ENCODE measurements at regions not wholly inside any gene's neighbourhood (a gene's known extent, or its start where the extent isn't known, plus 50 kb on each side); places are given as distances from the start of the nearest gene placed in this dataset.

DNA sequence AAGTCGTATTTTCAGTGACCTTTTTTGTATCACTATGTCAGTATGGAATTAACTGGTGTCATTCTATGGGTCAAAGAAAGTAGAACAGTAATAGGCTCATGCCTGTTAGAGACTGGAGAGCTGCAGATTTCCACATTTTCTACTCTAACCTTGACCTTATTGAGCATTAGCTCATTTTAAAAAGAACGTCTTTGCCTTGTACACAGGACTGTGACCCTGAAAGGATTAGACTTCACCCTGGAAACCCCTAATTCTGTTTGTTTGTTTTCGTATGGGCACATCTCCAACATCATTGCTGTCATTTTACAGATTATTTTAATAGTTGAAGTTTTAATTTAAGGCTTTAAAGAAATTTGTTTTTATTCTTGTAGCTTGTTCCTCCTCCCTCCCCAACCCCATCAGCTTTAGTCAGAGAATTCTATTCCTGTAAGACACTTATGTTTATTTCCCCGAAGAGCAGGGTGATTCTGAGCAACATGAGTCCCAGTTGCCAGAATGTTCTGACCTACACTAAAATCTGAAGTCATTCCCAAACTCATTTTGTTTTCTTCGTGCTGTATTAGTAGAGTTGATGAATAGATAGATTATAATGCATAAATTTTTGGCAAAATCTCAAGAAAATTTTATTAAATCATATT is 451.3 kb downstream of the FOXG1 start:
- no peak for DNase-seq (ENCODE audit: low read depth)

DNA sequence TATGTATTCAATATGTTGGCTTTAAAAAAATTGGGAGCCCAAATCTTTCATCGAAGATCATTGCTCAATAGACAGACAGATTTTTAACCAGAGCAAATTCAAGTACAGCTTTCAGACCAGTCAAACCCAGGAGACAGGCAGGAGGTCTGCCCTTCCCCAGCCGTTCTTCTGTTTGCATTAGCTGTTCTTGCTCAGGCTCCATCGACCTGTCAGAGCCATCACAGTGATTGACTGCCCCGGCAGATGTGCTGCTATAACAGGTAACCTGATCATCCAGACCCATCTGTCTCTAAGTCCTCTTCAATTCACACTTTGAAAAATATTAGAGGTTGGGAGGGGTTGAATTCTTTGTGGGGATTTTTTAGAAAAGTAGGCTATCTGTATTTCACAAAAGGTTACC is 453.5 kb downstream of the FOXG1 start:
- no peak for DNase-seq (ENCODE audit: low read depth)

GRCh38 chr14:29220566-29220965 is 454.0 kb downstream of the FOXG1 start:
- DNase-seq (ENCODE audit: low read depth) = no peak

GRCh38 chr14:29222006-29222405 is 455.4 kb downstream of the FOXG1 start:
- DNase-seq (ENCODE audit: low read depth) = no peak

GRCh38 chr14:29222671-29223268 is 456.2 kb downstream of the FOXG1 start:
- DNase-seq (ENCODE audit: low read depth) = peak; percentile 65

GRCh38 chr14:29223947-29224346 is 457.4 kb downstream of the FOXG1 start:
- DNase-seq (ENCODE audit: low read depth) = no peak

DNA sequence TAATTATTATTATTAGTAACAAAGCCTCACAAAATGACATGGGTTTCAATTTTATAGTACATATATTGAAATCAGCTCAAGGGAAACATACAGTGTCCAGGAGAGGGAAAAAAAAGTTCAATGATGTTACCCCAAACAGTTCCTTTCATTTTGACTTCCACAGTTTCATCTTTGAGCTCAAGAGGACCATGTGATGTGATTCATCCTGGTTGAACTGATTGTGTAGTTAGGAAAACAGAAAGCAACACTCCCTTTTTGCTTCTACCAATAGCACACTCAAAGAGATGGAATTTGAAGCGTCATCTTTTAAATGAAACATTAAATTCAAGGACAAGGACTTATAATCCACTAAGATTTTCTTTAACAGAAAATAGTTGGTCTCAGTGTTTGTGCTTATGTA is 461.0 kb downstream of the FOXG1 start:
- DNase-seq (ENCODE audit: low read depth) = peak; percentile 64

- no peak for DNase-seq (ENCODE audit: low read depth)
Observed at GRCh38 chr14:29232153-29232552, 465.6 kb downstream of the FOXG1 start.

DNA sequence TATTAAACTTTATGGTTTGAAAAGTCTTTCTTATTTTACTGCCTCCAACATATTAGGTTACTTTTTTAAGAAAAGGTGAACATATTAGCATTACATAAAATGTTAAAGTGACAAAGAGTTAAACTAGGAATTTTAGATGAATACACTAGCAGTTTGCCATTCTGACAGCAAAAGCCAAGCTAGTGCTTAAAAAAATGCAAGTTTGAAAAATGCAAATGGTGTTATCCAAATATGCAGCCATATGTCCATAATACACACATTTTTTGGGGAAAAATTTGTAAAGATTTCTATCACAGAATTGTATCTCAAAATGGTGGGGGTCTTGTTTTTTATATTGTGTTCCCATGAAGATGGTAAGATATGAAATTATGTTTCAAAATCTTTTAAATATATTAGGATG is 466.1 kb downstream of the FOXG1 start:
- DNase-seq (ENCODE audit: low read depth) = no peak

GRCh38 chr14:29233188-29233587 is 466.6 kb downstream of the FOXG1 start:
- DNase-seq (ENCODE audit: low read depth) = no peak

DNA sequence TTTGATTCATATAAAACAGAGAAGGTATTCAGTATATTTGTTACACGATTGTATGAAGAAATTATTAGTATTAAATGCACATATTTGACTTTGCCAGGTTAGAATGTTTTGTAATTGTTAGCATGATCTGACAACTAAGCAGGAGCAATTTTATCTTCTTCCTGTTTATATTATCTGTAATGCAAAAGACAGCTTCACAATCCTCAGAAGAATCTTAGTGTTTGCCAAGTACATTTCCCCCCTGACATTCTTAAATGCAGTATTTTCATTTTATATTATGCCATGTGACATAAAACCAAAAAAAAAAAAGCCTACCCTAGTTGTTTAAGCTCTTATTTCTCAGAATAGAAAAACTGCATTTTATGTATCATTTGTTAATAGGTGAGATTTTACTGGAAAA is 469.4 kb downstream of the FOXG1 start:
- DNase-seq (ENCODE audit: low read depth) = peak; percentile 43

DNA sequence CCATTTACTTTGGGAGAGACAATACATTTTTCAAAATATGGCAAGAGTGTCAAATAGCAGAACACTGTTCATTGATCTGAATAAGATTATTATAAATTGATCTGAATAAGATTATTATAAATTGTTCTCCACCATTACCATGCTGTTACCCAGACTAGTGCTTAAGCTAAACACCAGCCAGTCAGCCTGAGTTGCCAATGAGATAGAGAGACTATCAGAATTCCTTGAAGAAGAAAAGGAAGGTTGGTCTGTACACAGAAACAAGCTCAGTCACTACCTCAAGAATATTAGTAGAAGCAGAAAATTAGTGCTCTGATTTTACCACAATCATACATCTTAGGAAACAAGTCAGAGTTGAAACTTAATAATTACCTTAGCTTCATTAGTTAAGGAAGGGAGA is 469.8 kb downstream of the FOXG1 start:
- DNase-seq (ENCODE audit: low read depth) = peak; percentile 16

GRCh38 chr14:29236848-29237247 is 470.3 kb downstream of the FOXG1 start:
- DNase-seq (ENCODE audit: low read depth) = peak; percentile 66

GRCh38 chr14:29240066-29240465 is 473.5 kb downstream of the FOXG1 start:
- peak; percentile 87 for DNase-seq (ENCODE audit: low read depth)

GRCh38 chr14:29242755-29243754 is 476.5 kb downstream of the FOXG1 start:
- DNase-seq (ENCODE audit: low read depth) = peak; percentile 48

GRCh38 chr14:29255692-29256091 is 489.1 kb downstream of the FOXG1 start:
- DNase-seq (ENCODE audit: low read depth) = no peak

DNA sequence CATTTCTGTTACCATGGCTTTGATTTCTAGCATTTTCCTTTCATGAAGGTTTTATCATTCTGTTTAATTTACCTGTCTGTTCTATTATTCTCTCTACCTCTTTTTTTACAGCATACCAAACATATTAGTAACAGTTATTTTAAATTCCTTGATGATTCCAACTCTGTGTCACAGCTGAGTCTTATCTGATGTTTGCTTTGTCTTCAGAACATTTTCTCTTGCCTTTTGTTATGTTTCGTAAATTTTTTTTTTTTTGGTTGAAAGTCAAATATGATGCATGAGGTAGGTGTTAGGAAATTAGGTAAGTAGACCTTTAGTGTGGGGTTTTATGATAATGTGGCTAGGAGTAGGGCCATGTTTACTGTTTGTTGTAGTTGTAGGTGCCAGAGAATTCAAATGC is 496.4 kb downstream of the FOXG1 start:
- DNase-seq (ENCODE audit: low read depth) = peak; percentile 21

DNA sequence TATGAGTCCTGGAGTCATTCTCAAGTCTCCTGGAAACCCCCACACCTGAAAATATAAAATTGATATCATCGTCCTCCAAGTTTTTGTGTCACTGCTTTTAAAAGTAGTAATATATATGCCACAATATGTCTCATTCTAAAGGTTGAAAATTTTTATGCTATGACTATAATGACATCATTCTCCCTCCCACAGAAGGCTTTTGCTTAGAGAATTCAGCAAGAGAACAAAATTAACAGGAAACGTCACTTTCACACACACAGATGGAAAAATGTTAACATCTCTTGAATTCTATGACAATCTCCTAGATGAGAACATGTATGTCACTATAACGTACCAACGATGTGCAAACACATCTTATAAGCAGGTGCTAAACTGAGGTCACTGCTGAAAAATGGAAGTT is 498.3 kb downstream of the FOXG1 start:
- DNase-seq (ENCODE audit: low read depth) = no peak

GRCh38 chr14:29265852-29266251 is 499.3 kb downstream of the FOXG1 start:
- no peak for DNase-seq (ENCODE audit: low read depth)

DNA sequence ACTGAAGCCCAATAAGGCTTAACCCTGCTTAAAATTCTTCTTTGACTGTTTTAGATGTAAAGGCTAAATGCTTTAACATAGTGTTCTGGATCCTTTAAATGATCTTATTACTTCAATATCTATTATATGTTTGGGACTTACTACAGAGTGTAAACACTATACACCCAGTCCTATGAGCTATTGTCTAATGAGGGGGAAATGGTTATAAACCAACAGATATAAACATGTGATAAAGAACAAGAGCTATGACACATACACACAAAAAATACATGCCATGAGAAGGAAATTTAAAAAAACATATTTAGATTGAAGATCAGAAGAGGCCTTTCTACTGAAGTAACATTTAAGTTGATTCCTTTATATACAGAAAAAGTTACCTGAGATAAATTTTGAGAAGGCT is 505.1 kb downstream of the FOXG1 start:
- no peak for DNase-seq (ENCODE audit: low read depth)

DNA sequence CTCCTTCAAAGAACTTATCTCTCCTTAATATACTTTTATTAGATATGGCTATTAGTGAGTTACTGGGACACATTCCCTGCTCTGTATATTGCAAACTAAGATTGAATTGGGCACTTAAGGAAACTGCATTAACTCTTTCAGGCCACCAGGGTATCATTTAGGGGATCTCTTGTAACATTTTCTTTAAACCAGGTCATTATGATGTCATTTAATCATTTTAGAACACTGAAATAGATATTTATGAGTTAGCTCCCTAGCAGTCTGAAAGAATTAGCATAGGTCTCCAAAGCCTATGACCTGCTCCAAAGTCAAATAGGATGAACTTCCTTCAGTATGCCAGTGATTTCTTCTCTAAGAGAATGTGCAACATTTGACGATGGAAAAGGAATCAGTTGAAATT is 506.9 kb downstream of the FOXG1 start:
- no peak for DNase-seq (ENCODE audit: low read depth)

DNA sequence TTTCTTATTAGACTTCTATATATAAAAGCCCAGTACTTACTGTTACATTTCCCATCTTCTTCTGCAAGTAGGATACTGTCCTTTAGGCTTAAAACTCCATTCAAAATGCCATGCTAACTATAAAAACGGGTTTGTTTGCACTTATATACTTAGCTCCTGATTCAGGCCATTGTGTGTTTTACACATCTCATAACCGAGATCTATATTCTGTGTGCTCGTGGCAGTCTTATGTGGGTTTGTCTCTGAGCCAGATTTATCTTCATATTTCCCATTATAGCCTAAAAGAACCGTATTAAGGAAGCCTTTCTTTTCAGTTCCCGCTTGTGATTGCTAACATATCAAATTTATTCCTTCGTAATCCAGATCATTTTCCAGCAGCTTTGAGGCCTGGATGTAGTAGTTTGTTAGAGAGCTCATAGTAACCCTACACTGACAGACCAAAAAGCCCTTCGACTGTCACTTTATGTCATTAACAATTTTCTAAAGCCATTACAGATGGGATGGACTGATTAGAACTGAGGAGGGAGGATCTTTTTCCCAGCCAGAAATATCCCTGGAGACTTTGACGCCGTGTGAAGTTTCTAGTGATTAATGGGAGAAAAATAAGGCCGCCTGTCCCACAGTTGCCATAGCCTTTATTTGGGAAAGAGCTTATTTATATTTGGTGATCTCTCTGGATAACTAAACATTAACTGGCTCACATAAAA is 508.5 kb downstream of the FOXG1 start:
- DNase-seq (ENCODE audit: low read depth) = no peak

Data from amniotic epithelial cell (primary cell).